LNCAP (cell line): ENCODE measurements at regions not wholly inside any gene's neighbourhood (a gene's known extent, or its start where the extent isn't known, plus 50 kb on each side); places are given as distances from the start of the nearest gene placed in this dataset.

ENCODE experiments used
- TF ChIP-seq, protein P1 (sequence below): fragments of 450-650 bp; IDR thresholded peaks from 2 replicates; pipeline ENCODE4 v1.5.1; 2017; ENCODE audit warnings: mild to moderate bottlenecking

DNA sequence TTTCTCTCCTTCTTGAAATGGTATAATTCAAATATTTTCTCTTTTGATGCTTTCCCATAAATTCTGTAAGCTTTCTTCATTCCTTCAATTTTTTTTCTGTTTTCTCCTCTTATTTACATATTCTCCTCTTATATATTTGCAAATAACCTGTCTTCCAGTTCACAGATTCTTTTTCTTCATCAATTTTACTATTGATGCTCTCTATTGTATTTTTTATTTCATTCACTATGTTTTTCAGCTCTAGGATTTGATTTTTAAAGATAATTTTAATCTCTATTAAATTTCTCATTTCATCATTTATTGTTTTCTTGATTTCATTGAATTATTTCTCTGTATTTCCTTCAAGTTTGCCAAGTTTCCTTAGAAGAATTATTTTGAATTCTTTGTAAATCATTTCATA is 54.0 kb upstream of the PRPS1L1 start:
- TF ChIP-seq, protein P1, sequence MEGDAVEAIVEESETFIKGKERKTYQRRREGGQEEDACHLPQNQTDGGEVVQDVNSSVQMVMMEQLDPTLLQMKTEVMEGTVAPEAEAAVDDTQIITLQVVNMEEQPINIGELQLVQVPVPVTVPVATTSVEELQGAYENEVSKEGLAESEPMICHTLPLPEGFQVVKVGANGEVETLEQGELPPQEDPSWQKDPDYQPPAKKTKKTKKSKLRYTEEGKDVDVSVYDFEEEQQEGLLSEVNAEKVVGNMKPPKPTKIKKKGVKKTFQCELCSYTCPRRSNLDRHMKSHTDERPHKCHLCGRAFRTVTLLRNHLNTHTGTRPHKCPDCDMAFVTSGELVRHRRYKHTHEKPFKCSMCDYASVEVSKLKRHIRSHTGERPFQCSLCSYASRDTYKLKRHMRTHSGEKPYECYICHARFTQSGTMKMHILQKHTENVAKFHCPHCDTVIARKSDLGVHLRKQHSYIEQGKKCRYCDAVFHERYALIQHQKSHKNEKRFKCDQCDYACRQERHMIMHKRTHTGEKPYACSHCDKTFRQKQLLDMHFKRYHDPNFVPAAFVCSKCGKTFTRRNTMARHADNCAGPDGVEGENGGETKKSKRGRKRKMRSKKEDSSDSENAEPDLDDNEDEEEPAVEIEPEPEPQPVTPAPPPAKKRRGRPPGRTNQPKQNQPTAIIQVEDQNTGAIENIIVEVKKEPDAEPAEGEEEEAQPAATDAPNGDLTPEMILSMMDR: no peak

DNA sequence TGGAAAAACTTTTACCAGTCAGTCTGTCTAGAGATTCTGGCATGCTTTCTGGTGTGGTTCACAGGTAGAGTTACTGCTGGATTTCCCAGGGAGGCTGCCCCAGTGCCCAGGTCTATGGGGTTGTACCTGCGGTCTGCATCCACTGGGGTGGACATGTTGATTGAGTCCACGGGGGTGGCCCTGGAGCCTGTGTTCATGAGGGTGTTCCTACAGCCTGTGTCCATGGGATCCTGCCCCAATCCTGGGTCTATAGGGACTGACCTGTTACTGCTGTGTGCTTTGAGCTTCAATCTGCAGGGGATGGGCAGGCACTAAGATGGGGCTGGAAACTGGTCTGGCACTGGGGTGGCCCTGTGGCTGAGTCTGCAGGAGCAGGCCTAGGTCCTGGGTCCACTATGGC is 54.5 kb upstream of the PRPS1L1 start:
- TF ChIP-seq, protein P1: no peak

DNA sequence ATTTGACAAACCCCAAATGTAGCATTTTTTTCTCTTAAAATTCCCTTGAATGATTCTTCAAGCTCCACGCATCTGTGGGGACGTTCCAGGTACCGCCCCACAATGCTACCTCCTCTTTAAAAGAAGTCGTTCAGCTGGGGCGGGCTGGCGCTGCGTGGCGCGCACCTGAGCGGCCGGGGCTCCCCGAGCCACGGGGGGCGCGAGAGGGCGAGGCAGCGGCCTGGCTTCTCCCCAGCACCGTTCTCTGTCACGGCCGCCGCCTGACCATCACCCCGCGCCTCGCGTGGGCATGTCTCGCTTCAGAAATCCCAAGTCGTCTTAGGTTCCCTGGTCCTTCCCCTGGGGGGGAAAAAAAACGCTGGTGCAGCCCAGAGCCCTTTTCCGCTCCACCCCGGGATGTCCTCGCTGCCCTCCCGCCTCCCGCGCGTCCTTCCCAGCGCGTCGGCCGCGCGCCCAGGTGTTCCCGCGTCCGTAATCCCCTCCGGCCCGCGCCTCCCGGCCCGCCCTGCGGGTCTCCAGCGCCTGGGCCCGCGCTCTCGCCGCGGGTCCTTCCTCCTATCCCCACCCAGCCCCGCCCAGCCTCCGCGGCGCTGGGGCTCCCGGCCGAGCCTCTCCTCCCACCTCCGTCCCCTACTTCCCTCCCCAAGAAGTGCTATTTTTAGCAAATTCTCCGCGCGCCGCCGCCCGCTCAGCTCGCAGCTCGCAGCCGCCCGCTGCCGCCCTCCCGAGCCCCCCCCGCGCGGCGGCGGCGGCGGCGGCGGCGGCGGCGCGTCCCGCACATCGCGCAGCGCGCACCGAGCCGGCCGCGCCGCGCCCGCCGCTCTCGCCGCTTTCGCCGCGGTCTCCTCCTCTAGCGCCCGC is 58.7 kb upstream of the PRPS1L1 start:
- TF ChIP-seq, protein P1: no peak

DNA sequence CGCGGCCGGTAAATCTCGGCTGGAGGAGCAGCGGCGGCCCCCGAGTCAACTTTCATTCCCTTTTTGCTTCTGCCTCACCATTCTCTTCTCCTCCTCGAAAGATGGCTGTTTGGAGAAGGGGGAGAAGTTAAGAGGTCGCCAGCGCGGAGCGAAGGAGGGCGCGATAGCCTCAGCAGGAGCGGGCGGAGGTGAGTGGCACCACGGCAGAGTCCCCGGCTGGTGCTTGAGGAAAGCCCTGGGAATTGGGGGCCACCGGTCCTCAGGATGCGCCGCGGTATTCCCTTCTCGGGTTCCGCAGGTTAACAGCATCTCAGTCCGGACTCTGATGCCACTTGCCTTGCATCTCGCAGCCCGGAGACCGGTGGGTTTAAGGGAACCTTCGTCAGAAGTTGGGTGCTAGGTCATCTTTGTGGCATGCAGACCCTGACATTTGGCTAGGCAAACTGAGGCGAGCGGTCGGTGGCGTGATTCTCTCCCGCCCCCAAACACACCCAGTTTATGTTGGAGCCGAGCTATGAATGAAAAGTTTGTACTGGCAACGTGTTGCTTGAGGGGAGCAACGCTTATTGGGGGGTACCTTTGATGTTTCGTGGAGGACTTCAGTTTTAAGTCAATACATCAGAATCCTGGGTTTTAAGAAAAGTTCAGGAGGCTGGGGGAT is 59.5 kb upstream of the PRPS1L1 start:
- TF ChIP-seq, protein P1: no peak

DNA sequence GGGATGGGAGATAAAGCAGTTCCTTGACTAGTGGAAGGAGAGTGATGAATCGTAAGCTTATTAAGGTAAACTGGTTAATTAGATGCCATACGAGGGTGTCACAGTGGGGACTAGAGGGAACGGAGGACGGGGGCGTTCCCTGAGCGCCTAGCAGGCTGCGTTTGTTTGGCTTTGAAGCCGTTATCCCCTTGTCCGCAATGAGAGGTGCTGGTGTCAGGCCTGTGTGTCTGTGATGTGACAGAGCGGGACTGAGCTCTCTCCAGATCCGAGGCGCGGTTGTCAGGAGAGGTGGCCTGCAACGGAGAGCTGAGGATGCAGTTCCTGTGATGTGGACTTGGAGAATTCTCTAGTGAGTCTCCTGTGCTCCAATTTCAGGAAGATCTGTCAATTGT is 60.0 kb upstream of the PRPS1L1 start:
- TF ChIP-seq, protein P1: no peak

DNA sequence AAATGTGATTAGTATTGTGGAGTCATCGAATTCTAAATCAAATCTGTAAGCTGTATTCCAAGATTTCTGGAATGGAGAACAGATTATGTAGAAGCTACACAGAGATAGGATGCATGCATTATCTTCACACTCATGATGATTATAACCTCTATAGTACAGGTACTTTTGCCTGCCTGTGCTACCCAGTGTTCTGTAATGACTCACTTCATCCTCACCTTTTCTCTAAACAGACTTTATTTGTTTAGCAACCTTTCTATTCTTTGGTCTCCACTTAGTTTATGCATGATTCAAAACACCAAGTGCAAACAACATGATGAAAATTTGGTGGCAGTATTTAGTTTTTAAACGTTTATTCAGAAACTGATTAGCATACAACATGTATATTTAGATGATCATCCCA is 68.4 kb upstream of the PRPS1L1 start:
- TF ChIP-seq, protein P1: no peak

DNA sequence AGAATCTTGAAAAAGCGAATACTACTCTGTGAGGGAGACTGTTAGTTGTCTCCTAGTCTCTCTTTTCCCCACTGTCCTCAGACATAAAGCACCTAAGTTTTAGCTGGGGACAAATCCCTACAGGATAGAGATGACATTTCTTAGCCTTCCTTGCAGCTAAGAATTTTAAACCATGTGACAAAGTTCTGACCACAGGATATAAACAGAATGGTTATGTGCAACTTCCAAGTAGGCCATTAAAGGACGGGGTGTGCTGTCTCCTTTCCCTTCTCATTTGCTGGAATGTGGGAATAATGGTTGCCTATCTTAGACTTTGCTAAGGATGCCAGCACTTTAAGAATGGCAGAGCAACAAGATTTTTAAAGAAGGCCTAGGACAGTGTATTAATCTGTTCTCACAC is 74.9 kb upstream of the PRPS1L1 start:
- TF ChIP-seq, protein P1: no peak
